H9 (cell line): ENCODE measurements at regions not wholly inside any gene's neighbourhood (a gene's known extent, or its start where the extent isn't known, plus 50 kb on each side); places are given as distances from the start of the nearest gene placed in this dataset.

ENCODE experiments used
- DNase-seq: peaks from one replicate; pipeline ENCODE4 v3.0.0-alpha.2; 2017
- H2AFZ ChIP-seq: one replicate; pipeline ENCODE4 v1.6.1; 2013; ENCODE audit warnings: mild to moderate bottlenecking, low read length, control low read depth, moderate library complexity
- H2AK5ac ChIP-seq: 2 replicates; pipeline ENCODE4 v1.6.1; 2013; ENCODE audit warnings: low read length, control low read depth, mixed read lengths; ENCODE audit not compliant: insufficient read length
- H2BK120ac ChIP-seq: one replicate; pipeline ENCODE4 v1.6.1; 2013; ENCODE audit warnings: low read depth, mild to moderate bottlenecking, low read length, control low read depth, inconsistent platforms; ENCODE audit not compliant: poor library complexity, severe bottlenecking
- H2BK12ac ChIP-seq: 2 replicates; pipeline ENCODE4 v1.6.1; 2013; ENCODE audit warnings: low read length, control low read depth, mixed read lengths, low read depth; ENCODE audit not compliant: insufficient read length
- H2BK15ac ChIP-seq: 2 replicates; pipeline ENCODE4 v1.6.1; 2013; ENCODE audit warnings: low read depth, low read length, control low read depth
- H2BK20ac ChIP-seq: one replicate; pipeline ENCODE4 v1.6.1; 2013; ENCODE audit warnings: low read depth, mild to moderate bottlenecking, low read length, control low read depth, inconsistent platforms; ENCODE audit not compliant: poor library complexity, severe bottlenecking
- H2BK5ac ChIP-seq: 2 replicates; pipeline ENCODE4 v1.6.1; 2013; ENCODE audit warnings: low read length, control low read depth, mixed read lengths; ENCODE audit not compliant: insufficient read length
- H3K14ac ChIP-seq: 2 replicates; pipeline ENCODE4 v1.6.1; 2013; ENCODE audit warnings: low read length, control low read depth; ENCODE audit not compliant: insufficient read depth
- H3K18ac ChIP-seq: 2 replicates; pipeline ENCODE4 v1.6.1; 2013; ENCODE audit warnings: low read depth, mild to moderate bottlenecking, mixed read lengths, low read length, control low read depth; ENCODE audit not compliant: insufficient read length
- H3K23ac ChIP-seq: 2 replicates; pipeline ENCODE4 v1.6.1; 2013; ENCODE audit warnings: low read length, control low read depth, mixed read lengths, low read depth; ENCODE audit not compliant: insufficient read length
- H3K23me2 ChIP-seq: 2 replicates; pipeline ENCODE4 v1.6.1; 2013; ENCODE audit warnings: low read depth, mild to moderate bottlenecking, mixed read lengths, low read length, control low read depth; ENCODE audit not compliant: insufficient read length, poor library complexity, severe bottlenecking
- H3K27ac ChIP-seq: 2 replicates; pipeline ENCODE4 v1.5.1; 2013; ENCODE audit warnings: low read length, control low read depth, mixed read lengths, low read depth; ENCODE audit not compliant: insufficient read length
- H3K27me3 ChIP-seq: 2 replicates; pipeline ENCODE4 v1.6.1; 2013; ENCODE audit warnings: low read length, control low read depth, inconsistent platforms; ENCODE audit not compliant: insufficient read depth
- H3K4ac ChIP-seq: 2 replicates; pipeline ENCODE4 v1.6.1; 2013; ENCODE audit warnings: low read depth, mild to moderate bottlenecking, control low read depth, inconsistent platforms, low read length, moderate library complexity
- H3K4me1 ChIP-seq: 2 replicates; pipeline ENCODE4 v1.6.1; 2013; ENCODE audit warnings: low read length, control low read depth, inconsistent platforms; ENCODE audit not compliant: insufficient read depth
- H3K4me2 ChIP-seq: 2 replicates; pipeline ENCODE4 v1.6.1; 2013; ENCODE audit warnings: low read length, control low read depth, mixed read lengths; ENCODE audit not compliant: insufficient read length, insufficient read depth
- H3K56ac ChIP-seq: 2 replicates; pipeline ENCODE4 v1.6.1; 2013; ENCODE audit warnings: low read depth, mild to moderate bottlenecking, mixed read lengths, low read length, control low read depth; ENCODE audit not compliant: insufficient read length
- H3K79me1 ChIP-seq: 2 replicates; pipeline ENCODE4 v1.6.1; 2013; ENCODE audit warnings: low read depth, mild to moderate bottlenecking, moderate library complexity, low read length, control low read depth, inconsistent platforms; ENCODE audit not compliant: insufficient read depth, poor library complexity, severe bottlenecking
- H3K79me2 ChIP-seq: 2 replicates; pipeline ENCODE4 v1.6.1; 2013; ENCODE audit warnings: low read length, control low read depth, inconsistent platforms; ENCODE audit not compliant: insufficient read depth
- H3K9ac ChIP-seq: 2 replicates; pipeline ENCODE4 v1.6.1; 2013; ENCODE audit warnings: low read length, control low read depth, mixed read lengths; ENCODE audit not compliant: insufficient read length; ENCODE audit errors: extremely low read depth
- H3K9me3 ChIP-seq: one replicate; pipeline ENCODE4 v1.6.1; 2013; ENCODE audit warnings: low read depth, low read length, inconsistent platforms; ENCODE audit not compliant: control insufficient read depth
- H3T11ph ChIP-seq: one replicate; pipeline ENCODE4 v1.6.1; 2013; ENCODE audit warnings: mild to moderate bottlenecking, low read length, control low read depth, inconsistent platforms
- H4K20me1 ChIP-seq: one replicate; pipeline ENCODE4 v1.6.1; 2013; ENCODE audit not compliant: control insufficient read depth, insufficient read length, insufficient read depth
- H4K5ac ChIP-seq: 2 replicates; pipeline ENCODE4 v1.6.1; 2013; ENCODE audit warnings: low read depth, mild to moderate bottlenecking, mixed read lengths, low read length, control low read depth; ENCODE audit not compliant: insufficient read length
- H4K8ac ChIP-seq: replicated peaks from 2 replicates; pipeline ENCODE4 v1.6.1; 2013; ENCODE audit warnings: low read length, control low read depth, mixed read lengths, low read depth; ENCODE audit not compliant: insufficient read length
- H4K91ac ChIP-seq: 2 replicates; pipeline ENCODE4 v1.6.1; 2013; ENCODE audit warnings: low read depth, mild to moderate bottlenecking, moderate library complexity, mixed read lengths, low read length, control low read depth; ENCODE audit not compliant: insufficient read length
- H3K27ac Mint-ChIP-seq, 3 experiments: 2 replicates in 2 of 3; 3 replicates in 1 of 3; pipeline ENCODE4 v1.8.0; 2020 to 2021; ENCODE audit warnings: mixed read lengths in 3 of 3, mild to moderate bottlenecking in 1 of 3, moderate library complexity in 1 of 3
- H3K27me3 Mint-ChIP-seq: 2 replicates; pipeline ENCODE4 v1.8.0; 2021; ENCODE audit warnings: low read depth, mild to moderate bottlenecking, moderate library complexity, mixed read lengths
- H3K36me3 Mint-ChIP-seq, 3 experiments: 2 replicates in 2 of 3; 3 replicates in 1 of 3; pipeline ENCODE4 v1.8.0; 2020 to 2021; ENCODE audit warnings: low read depth in 3 of 3, mixed read lengths in 3 of 3; ENCODE audit not compliant: insufficient read depth in 1 of 3
- H3K4me1 Mint-ChIP-seq, 2 experiments: 2 replicates each; pipeline ENCODE4 v1.8.0; 2020; ENCODE audit warnings: mixed read lengths in 2 of 2
- H3K4me3 Mint-ChIP-seq, 2 experiments: 2 replicates in 1 of 2; 3 replicates in 1 of 2; pipeline ENCODE4 v1.8.0; 2020 to 2021; ENCODE audit warnings: mild to moderate bottlenecking in 2 of 2, mixed read lengths in 2 of 2, moderate library complexity in 1 of 2
- H3K9me3 Mint-ChIP-seq, 2 experiments: 2 replicates in 1 of 2; 3 replicates in 1 of 2; pipeline ENCODE4 v1.8.0; 2020; ENCODE audit warnings: mild to moderate bottlenecking in 2 of 2, mixed read lengths in 2 of 2, moderate library complexity in 1 of 2
- WGBS: extraction: QIAGEN DNeasy Blood & Tissue Kit; methylation state at CpG from one replicate; pipeline ENCODE4 v1.1.7; 2013; ENCODE audit warnings: missing lambda C conversion rate, low lambda C conversion rate, mixed read lengths; ENCODE audit not compliant: insufficient read length; ENCODE audit errors: extremely low coverage; 5-methylcytosine and 5-hydroxymethylcytosine counted together
- TF ChIP-seq, protein P1 (sequence below): fragments of 200-600 bp; sonication (generic); conservative IDR thresholded peaks from 3 replicates; pipeline ENCODE4 v1.8.0; 2021; ENCODE audit warnings: antibody characterized with exemption, mild to moderate bottlenecking

- no peaks in the 10 kb centered on the region for H3K4me1 ChIP-seq
- H3K9me3 ChIP-seq: no peaks in the 10 kb centered on the region
- no peak overlapping the region for H4K8ac ChIP-seq
- no peak overlapping the region for H3K27ac Mint-ChIP-seq
- H3K14ac ChIP-seq: no peak overlapping the region
- no peak overlapping the region for H3K4ac ChIP-seq
- no peak overlapping the region for H3K4me2 ChIP-seq
- H2AK5ac ChIP-seq: no peak overlapping the region
- H4K91ac ChIP-seq: no peak overlapping the region
- H2BK120ac ChIP-seq: no peak overlapping the region
- no CpG with 5 or more reads among the region's 1 CpG for WGBS
- H3K79me1 ChIP-seq: no peaks in the 10 kb centered on the region
- no peak overlapping the region for H3K9ac ChIP-seq
- no peaks in the 10 kb centered on the region for H3K27me3 ChIP-seq
- H3K23ac ChIP-seq: no peak overlapping the region
- no peak overlapping the region for H2BK5ac ChIP-seq
- no peaks in the 10 kb centered on the region for H4K20me1 ChIP-seq
- no peaks in the 10 kb centered on the region for H3K9me3 Mint-ChIP-seq
- no peak overlapping the region for H4K5ac ChIP-seq
- H3K36me3 Mint-ChIP-seq: no peaks in the 10 kb centered on the region
- H3K27me3 Mint-ChIP-seq: no peaks in the 10 kb centered on the region
- H2BK12ac ChIP-seq: no peak overlapping the region
- H3K56ac ChIP-seq: no peak overlapping the region
- no peak overlapping the region for H3K27ac ChIP-seq
- peaks cover 0 to 4% of the 10 kb centered on the region in 2 experiments; a peak in 1 of 4 replicates for H3K4me1 Mint-ChIP-seq
- no peak overlapping the region for H2BK20ac ChIP-seq
- no peaks in the 10 kb centered on the region for H3K23me2 ChIP-seq
- DNase-seq: no peak
- TF ChIP-seq, protein P1, sequence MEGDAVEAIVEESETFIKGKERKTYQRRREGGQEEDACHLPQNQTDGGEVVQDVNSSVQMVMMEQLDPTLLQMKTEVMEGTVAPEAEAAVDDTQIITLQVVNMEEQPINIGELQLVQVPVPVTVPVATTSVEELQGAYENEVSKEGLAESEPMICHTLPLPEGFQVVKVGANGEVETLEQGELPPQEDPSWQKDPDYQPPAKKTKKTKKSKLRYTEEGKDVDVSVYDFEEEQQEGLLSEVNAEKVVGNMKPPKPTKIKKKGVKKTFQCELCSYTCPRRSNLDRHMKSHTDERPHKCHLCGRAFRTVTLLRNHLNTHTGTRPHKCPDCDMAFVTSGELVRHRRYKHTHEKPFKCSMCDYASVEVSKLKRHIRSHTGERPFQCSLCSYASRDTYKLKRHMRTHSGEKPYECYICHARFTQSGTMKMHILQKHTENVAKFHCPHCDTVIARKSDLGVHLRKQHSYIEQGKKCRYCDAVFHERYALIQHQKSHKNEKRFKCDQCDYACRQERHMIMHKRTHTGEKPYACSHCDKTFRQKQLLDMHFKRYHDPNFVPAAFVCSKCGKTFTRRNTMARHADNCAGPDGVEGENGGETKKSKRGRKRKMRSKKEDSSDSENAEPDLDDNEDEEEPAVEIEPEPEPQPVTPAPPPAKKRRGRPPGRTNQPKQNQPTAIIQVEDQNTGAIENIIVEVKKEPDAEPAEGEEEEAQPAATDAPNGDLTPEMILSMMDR: no peak
- H2AFZ ChIP-seq: no peak overlapping the region
- no peak overlapping the region for H3T11ph ChIP-seq
- H3K18ac ChIP-seq: no peak overlapping the region
- no peak overlapping the region for H3K4me3 Mint-ChIP-seq
- H2BK15ac ChIP-seq: no peak overlapping the region
- H3K79me2 ChIP-seq: no peaks in the 10 kb centered on the region
These were observed 803.5 kb downstream of the FLRT2 start for GRCh38 chr14:86333493-86333892.
